Activated CD4-positive, alpha-beta T cell treated with anti-CD3 and anti-CD28 coated beads, Interleukin-2, amount 10 ng/mL, durations not matched to agents 24 days and 14 days (primary cell): ENCODE measurements at regions not wholly inside any gene's neighbourhood (a gene's known extent, or its start where the extent isn't known, plus 50 kb on each side); places are given as distances from the start of the nearest gene placed in this dataset.

Experiments used
- DNase-seq: peaks from one replicate; pipeline ENCODE4 v3.0.0; 2022
- H3K27ac Mint-ChIP-seq: one replicate; pipeline ENCODE4 v1.8.0; 2022; ENCODE audit warnings: mild to moderate bottlenecking, mixed read lengths
- H3K27me3 Mint-ChIP-seq: one replicate; pipeline ENCODE4 v1.8.0; 2022; ENCODE audit warnings: mixed read lengths
- H3K36me3 Mint-ChIP-seq: one replicate; pipeline ENCODE4 v1.8.0; 2022; ENCODE audit warnings: low read depth, mild to moderate bottlenecking, mixed read lengths
- H3K4me1 Mint-ChIP-seq: one replicate; pipeline ENCODE4 v1.8.0; 2021; ENCODE audit warnings: mixed read lengths
- H3K4me3 Mint-ChIP-seq: one replicate; pipeline ENCODE4 v1.8.0; 2022; ENCODE audit warnings: mild to moderate bottlenecking, moderate library complexity, mixed read lengths
- H3K9me3 Mint-ChIP-seq: one replicate; pipeline ENCODE4 v1.8.0; 2021; ENCODE audit warnings: mixed read lengths
- intact Hi-C: fragments of 100-400 bp; cut with micrococcal nuclease; formaldehyde crosslinking; loops from one replicate; pipeline ENCODE4 v1.15.1; 2023

DNA sequence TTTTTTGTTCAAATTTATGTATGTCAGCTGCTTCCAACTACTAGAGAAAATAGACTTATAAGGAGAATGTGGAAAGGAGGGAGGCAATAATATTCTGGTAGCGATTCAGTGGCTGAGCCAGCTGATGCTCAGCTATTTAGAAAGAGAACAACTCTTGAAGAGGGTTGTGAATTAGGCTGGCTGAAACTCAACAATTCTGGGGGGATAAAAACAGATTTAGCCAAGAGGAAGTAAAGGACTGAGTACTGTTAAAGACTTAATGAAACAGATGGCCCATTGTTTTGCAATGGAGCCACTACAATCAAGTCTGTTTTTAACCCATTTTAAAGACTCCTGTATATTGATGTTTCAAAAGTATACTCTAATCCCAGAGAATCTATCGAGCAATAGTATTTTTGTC lies 1058.9 kb downstream of the C4orf33 start:
- H3K27me3 Mint-ChIP-seq: no peaks in the 10 kb centered on the region
- intact Hi-C loops: no loop called here
- DNase-seq: no peak
- H3K4me1 Mint-ChIP-seq: no peaks in the 10 kb centered on the region
- H3K4me3 Mint-ChIP-seq: no peak overlapping the region
- H3K36me3 Mint-ChIP-seq: no peaks in the 10 kb centered on the region
- no peak overlapping the region for H3K27ac Mint-ChIP-seq
- no peaks in the 10 kb centered on the region for H3K9me3 Mint-ChIP-seq

DNA sequence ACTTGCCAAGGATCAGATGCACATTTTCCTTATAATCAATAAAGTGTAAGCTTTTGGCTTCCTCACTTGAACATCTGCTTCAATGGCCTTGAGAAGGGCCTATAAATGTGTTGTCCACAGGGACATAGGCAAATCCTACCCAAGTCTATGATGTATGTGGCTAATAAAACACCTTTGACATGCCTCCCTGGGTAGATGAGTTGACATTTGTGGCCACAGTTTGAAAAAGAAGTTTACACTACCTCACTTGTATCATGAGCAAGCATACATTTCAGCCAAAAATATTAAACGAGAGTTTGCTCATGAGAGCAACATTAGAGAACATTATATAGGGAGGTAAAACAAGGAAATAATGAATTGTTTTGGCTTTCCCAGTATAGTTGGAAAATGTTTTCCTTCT lies 1067.7 kb downstream of the C4orf33 start:
- Mint-ChIP-seq H3K27ac (no peak overlapping the region), H3K36me3 (no peaks in the 10 kb centered on the region), H3K27me3 (no peaks in the 10 kb centered on the region), H3K4me1 (no peaks in the 10 kb centered on the region), H3K4me3 (no peak overlapping the region), H3K9me3 (no peaks in the 10 kb centered on the region)
- no peak for DNase-seq
- intact Hi-C loops: no loop called here

DNA sequence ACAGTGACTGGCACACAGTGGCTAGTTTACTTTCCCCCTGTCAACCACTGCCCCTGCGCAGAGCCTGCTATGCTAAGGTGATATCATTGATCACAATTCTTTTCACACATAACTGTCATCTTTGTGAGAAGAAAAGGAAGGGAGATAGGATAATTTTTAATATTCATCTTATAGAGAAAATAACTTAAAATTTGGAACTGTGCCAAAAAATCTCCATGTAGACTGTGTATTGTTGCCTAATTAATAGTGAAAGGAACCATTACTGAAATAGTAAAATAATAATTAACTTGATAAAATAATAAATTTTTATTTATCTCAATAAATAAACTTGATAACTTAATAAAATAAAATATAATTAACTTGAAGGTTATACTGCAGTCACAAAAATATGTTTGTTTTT lies 1069.4 kb downstream of the C4orf33 start:
- Mint-ChIP-seq H3K4me3 (no peak overlapping the region), H3K4me1 (no peaks in the 10 kb centered on the region), H3K9me3 (no peaks in the 10 kb centered on the region), H3K27ac (no peak overlapping the region), H3K27me3 (no peaks in the 10 kb centered on the region), H3K36me3 (no peaks in the 10 kb centered on the region)
- DNase-seq: no peak
- intact Hi-C loops: no loop called here

- intact Hi-C loops: no loop called here
- H3K4me3 Mint-ChIP-seq: no peak overlapping the region
- DNase-seq: no peak
- H3K4me1 Mint-ChIP-seq: no peaks in the 10 kb centered on the region
- H3K36me3 Mint-ChIP-seq: no peaks in the 10 kb centered on the region
- no peak overlapping the region for H3K27ac Mint-ChIP-seq
- H3K27me3 Mint-ChIP-seq: no peaks in the 10 kb centered on the region
- no peaks in the 10 kb centered on the region for H3K9me3 Mint-ChIP-seq
Measured at GRCh38 chr4:130172156-130172555, 1076.2 kb downstream of the C4orf33 start.

GRCh38 chr4:130178106-130178505 lies 1082.2 kb downstream of the C4orf33 start:
- Mint-ChIP-seq H3K4me3 (no peak overlapping the region), H3K36me3 (no peaks in the 10 kb centered on the region)

GRCh38 chr4:130183096-130183495 lies 1087.1 kb downstream of the C4orf33 start:
- intact Hi-C loops: no loop called here
- no peaks in the 10 kb centered on the region for H3K9me3 Mint-ChIP-seq

More at GRCh38 chr4:130178106-130178505, 1082.2 kb downstream of the C4orf33 start:
- H3K9me3 Mint-ChIP-seq: no peaks in the 10 kb centered on the region
- intact Hi-C loops: no loop called here
- no peak overlapping the region for H3K27ac Mint-ChIP-seq
- DNase-seq: no peak
- H3K27me3 Mint-ChIP-seq: no peaks in the 10 kb centered on the region
- H3K4me1 Mint-ChIP-seq: no peaks in the 10 kb centered on the region

DNA sequence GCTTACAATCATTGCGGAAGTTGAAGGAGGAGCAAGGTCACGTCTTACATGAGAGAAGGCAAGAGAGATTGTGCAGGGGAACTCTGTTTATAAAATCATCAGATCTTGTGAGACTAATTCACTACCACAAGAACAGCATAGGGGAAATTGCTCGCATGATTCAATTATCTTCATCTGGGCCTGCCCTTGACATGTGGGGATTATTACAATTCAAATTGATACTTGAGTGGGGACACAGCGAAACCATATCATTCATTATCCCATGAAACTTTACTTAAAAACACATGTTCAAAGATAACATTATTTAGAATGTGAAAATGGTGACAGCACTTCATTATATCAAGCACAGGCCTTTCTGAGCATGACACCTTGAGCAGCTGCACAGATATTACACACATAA lies 1087.8 kb downstream of the C4orf33 start:
- intact Hi-C loops: no loop called here
- Mint-ChIP-seq H3K36me3 (no peaks in the 10 kb centered on the region), H3K4me3 (no peak overlapping the region), H3K9me3 (no peaks in the 10 kb centered on the region), H3K4me1 (no peaks in the 10 kb centered on the region), H3K27ac (no peak overlapping the region), H3K27me3 (no peaks in the 10 kb centered on the region)
- no peak for DNase-seq

More at GRCh38 chr4:130183096-130183495, 1087.1 kb downstream of the C4orf33 start:
- no peaks in the 10 kb centered on the region for H3K27me3 Mint-ChIP-seq
- H3K4me1 Mint-ChIP-seq: no peaks in the 10 kb centered on the region
- no peak overlapping the region for H3K4me3 Mint-ChIP-seq
- DNase-seq: no peak
- no peaks in the 10 kb centered on the region for H3K36me3 Mint-ChIP-seq
- H3K27ac Mint-ChIP-seq: no peak overlapping the region

DNA sequence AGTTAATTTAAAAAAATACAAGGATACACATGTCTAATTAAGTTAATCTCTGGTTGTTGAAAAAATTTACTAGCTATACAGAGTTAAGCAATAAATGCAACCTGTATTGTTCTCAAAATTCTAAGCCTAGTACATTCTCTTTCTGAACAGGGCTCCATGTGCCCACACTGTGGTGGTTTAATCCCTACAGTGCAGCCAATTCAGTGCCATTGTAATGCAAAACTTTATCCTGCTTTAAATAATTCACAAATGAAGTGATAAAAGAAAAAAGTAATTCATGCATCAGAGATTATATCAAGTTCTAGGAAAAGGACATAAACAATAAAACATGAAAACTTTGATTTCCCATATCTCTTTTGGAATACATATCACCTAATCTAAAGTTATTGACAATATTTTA lies 1089.2 kb downstream of the C4orf33 start:
- intact Hi-C loops: no loop called here
- Mint-ChIP-seq H3K9me3 (no peaks in the 10 kb centered on the region), H3K4me3 (no peak overlapping the region), H3K27me3 (no peaks in the 10 kb centered on the region), H3K36me3 (no peaks in the 10 kb centered on the region), H3K27ac (no peak overlapping the region), H3K4me1 (no peaks in the 10 kb centered on the region)
- DNase-seq: no peak

GRCh38 chr4:130186931-130187330 lies 1091.0 kb downstream of the C4orf33 start:
- Mint-ChIP-seq H3K27ac (no peak overlapping the region), H3K4me3 (no peak overlapping the region), H3K27me3 (no peaks in the 10 kb centered on the region), H3K4me1 (no peaks in the 10 kb centered on the region), H3K9me3 (no peaks in the 10 kb centered on the region), H3K36me3 (no peaks in the 10 kb centered on the region)
- DNase-seq: no peak
- intact Hi-C loops: no loop called here

DNA sequence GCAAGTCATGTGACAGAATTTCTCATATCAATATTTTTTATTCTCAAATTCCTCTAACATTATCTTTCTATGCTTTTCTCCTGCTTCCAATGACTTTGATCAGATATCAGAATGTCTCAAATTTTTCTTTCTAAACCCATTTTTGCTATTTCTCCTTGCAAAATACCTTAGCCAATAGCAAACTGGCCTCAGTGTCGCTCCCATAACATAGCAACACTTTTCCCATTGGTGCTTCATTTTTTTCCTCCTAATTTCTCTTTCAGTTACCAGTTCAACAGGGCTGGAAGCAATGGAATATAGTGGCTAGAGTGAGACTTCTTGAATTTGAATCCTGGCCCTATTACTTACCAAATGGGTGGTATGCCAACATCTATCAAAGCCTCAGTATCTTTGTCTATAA lies 1091.6 kb downstream of the C4orf33 start:
- DNase-seq: no peak
- H3K36me3 Mint-ChIP-seq: no peaks in the 10 kb centered on the region
- H3K27me3 Mint-ChIP-seq: no peaks in the 10 kb centered on the region
- no peaks in the 10 kb centered on the region for H3K4me1 Mint-ChIP-seq
- no peaks in the 10 kb centered on the region for H3K9me3 Mint-ChIP-seq
- H3K27ac Mint-ChIP-seq: no peak overlapping the region
- H3K4me3 Mint-ChIP-seq: no peak overlapping the region
- intact Hi-C loops: no loop called here

DNA sequence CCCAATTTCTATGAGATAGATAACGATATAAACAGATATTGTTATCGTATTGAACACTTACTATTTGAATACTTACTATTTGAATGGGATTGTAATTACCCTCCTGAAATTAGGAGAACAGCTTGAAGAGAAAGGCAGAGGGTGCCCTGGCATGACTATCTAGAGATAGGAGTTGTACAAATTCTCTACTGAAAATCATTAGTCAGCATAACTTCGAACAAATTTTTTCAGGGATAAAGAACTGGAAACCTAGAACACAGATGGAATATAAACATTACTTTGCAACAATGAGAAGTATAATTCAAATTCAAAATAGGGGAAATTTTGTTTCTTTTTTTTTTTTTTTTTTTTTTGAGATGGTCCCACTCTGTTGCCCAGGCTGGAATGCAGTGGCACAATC lies 1096.8 kb downstream of the C4orf33 start:
- Mint-ChIP-seq H3K36me3 (no peaks in the 10 kb centered on the region), H3K27me3 (no peaks in the 10 kb centered on the region), H3K9me3 (no peaks in the 10 kb centered on the region), H3K4me1 (no peaks in the 10 kb centered on the region), H3K27ac (no peak overlapping the region), H3K4me3 (no peak overlapping the region)
- DNase-seq: no peak
- intact Hi-C loops: no loop called here

DNA sequence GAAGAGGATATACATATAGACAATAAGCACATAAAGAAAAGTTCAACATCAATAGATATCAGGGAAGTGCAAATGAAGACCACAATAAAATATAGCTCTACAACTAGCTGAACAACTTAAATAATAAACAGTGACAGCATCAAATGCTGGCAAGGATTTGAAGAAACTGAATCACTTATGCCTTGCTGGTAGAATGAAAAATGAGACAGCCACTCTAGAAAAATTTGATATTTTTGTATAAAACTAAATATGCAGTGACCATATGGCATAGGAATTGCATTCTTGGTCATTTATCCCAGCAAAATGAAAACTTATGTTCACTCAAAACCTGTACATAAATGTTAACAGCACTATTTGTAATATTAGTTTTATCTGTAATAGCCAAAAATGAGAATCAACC lies 1102.0 kb downstream of the C4orf33 start:
- Mint-ChIP-seq H3K4me1 (no peaks in the 10 kb centered on the region), H3K36me3 (no peaks in the 10 kb centered on the region), H3K9me3 (peaks cover 4% of the 10 kb centered on the region), H3K27ac (no peak overlapping the region), H3K27me3 (no peaks in the 10 kb centered on the region), H3K4me3 (no peak overlapping the region)
- no peak for DNase-seq
- intact Hi-C loops: no loop called here

DNA sequence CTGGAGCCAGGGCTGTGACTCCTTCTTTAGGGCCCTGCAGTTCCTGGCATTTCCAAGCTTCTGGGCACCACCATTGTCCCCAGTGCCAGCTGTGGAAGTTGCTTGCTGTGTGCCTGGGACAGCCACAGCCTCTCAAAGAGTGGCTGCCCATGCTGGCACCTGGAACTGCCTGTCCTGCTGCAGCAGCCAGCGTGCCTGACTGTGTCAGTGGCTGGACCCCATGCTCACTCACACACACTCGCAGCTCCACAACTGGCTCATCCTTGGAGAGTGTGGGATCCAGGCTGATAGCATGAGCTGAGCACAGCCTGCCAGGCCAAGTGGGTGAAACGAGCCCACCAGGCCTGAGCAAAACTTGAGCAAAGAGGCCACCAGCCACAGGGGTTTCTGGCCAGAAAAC lies 1107.6 kb downstream of the C4orf33 start:
- no peaks in the 10 kb centered on the region for H3K4me1 Mint-ChIP-seq
- no peaks in the 10 kb centered on the region for H3K36me3 Mint-ChIP-seq
- no peaks in the 10 kb centered on the region for H3K27me3 Mint-ChIP-seq
- DNase-seq: no peak
- no peak overlapping the region for H3K27ac Mint-ChIP-seq
- H3K4me3 Mint-ChIP-seq: no peak overlapping the region
- intact Hi-C loops: no loop called here
- peaks cover 4% of the 10 kb centered on the region for H3K9me3 Mint-ChIP-seq

DNA sequence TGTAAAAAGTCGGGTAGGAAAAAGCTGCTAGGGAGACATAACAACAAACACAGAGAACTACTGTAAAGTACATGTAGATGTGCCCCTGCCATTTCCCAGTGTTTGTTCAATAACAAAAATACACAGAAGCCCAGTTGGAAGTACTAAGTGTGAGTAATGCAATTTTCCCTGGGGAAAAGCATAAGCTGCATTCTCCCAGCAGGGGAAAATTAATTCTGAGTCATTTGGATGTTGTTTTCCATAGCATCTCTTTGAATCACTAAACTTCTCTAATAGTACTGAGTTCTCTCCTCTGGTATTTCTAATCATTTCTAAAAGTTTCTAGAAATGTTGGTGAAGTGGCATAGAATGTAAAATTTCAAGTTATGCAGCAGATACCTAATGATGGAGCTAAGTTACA lies 1114.9 kb downstream of the C4orf33 start:
- no peaks in the 10 kb centered on the region for H3K27me3 Mint-ChIP-seq
- H3K4me1 Mint-ChIP-seq: no peaks in the 10 kb centered on the region
- H3K27ac Mint-ChIP-seq: no peak overlapping the region
- H3K36me3 Mint-ChIP-seq: no peaks in the 10 kb centered on the region
- intact Hi-C loops: no loop called here
- no peaks in the 10 kb centered on the region for H3K9me3 Mint-ChIP-seq
- DNase-seq: no peak
- H3K4me3 Mint-ChIP-seq: no peak overlapping the region

GRCh38 chr4:130214268-130214667 lies 1118.3 kb downstream of the C4orf33 start:
- H3K27me3 Mint-ChIP-seq: no peaks in the 10 kb centered on the region
- H3K4me3 Mint-ChIP-seq: no peak overlapping the region
- no peaks in the 10 kb centered on the region for H3K36me3 Mint-ChIP-seq
- H3K4me1 Mint-ChIP-seq: no peaks in the 10 kb centered on the region
- H3K27ac Mint-ChIP-seq: no peak overlapping the region
- H3K9me3 Mint-ChIP-seq: no peaks in the 10 kb centered on the region
- DNase-seq: no peak
- intact Hi-C loops: no loop called here
